ENCODE measurements at regions not wholly inside any gene's neighbourhood (a gene's known extent, or its start where the extent isn't known, plus 50 kb on each side); places are given as distances from the start of the nearest gene placed in this dataset.

- H3K9ac ChIP-seq (ENCODE audit: low read length): no peak overlapping the region
- no peak overlapping the region for H3K4me3 ChIP-seq (ENCODE audit: low read length)
- no peaks in the 10 kb centered on the region for H3K9me2 ChIP-seq (replicated peaks; ENCODE audit: insufficient read depth, low read length)
- no peak overlapping the region for H2AFZ ChIP-seq (ENCODE audit: low read length)
- no peaks in the 10 kb centered on the region for H3K27me3 ChIP-seq (ENCODE audit: low read length)
- no peaks in the 10 kb centered on the region for H3K79me2 ChIP-seq (ENCODE audit: low read length)
- no peak overlapping the region for H3K27ac ChIP-seq (ENCODE audit: low read length)
- H3K4me1 ChIP-seq (ENCODE audit: low read length): 0 out of 2 replicates have a peak, but pooled peaks cover under 1% of the 10 kb centered on the region
- no peaks in the 10 kb centered on the region for H3K36me3 ChIP-seq (ENCODE audit: insufficient read depth, low read length)
- no peak for DNase-seq
- no peaks in the 10 kb centered on the region; the same call in 1 of the 2 replicates for H3K9me3 ChIP-seq (ENCODE audit: low read length)
- H3K4me2 ChIP-seq (ENCODE audit: low read depth, low read length, poor library complexity, severe bottlenecking): no peak overlapping the region
- no peaks in the 10 kb centered on the region for H4K20me1 ChIP-seq (ENCODE audit: insufficient read depth, low read depth, low read length)
Observed at GRCh38 chr1:5711956-5712645, 280.1 kb downstream of the NPHP4 start.

- H3K9ac ChIP-seq (ENCODE audit: low read length): no peak overlapping the region
- no peaks in the 10 kb centered on the region for H3K79me2 ChIP-seq (ENCODE audit: low read length)
- H3K9me2 ChIP-seq (replicated peaks; ENCODE audit: insufficient read depth, low read length): no peaks in the 10 kb centered on the region
- no peaks in the 10 kb centered on the region for H3K36me3 ChIP-seq (ENCODE audit: insufficient read depth, low read length)
- DNase-seq: no peak
- H3K4me3 ChIP-seq (ENCODE audit: low read length): no peak overlapping the region
- H2AFZ ChIP-seq (ENCODE audit: low read length): no peak overlapping the region
- no peaks in the 10 kb centered on the region for H3K27me3 ChIP-seq (ENCODE audit: low read length)
- H3K9me3 ChIP-seq (ENCODE audit: low read length): no peaks in the 10 kb centered on the region; the same call in 1 of the 2 replicates
- H3K4me2 ChIP-seq (ENCODE audit: low read depth, low read length, poor library complexity, severe bottlenecking): no peak overlapping the region
- H3K4me1 ChIP-seq (ENCODE audit: low read length): no peaks in the 10 kb centered on the region
- no peak overlapping the region for H3K27ac ChIP-seq (ENCODE audit: low read length)
- H4K20me1 ChIP-seq (ENCODE audit: insufficient read depth, low read depth, low read length): no peaks in the 10 kb centered on the region
Observed at GRCh38 chr1:5711079-5711478, 281.1 kb downstream of the NPHP4 start.

GRCh38 chr1:5709976-5710375 is 282.2 kb downstream of the NPHP4 start:
- Histone ChIP-seq H3K27me3 (ENCODE audit: low read length) (no peaks in the 10 kb centered on the region), H3K27ac (ENCODE audit: low read length) (no peak overlapping the region), H3K4me2 (ENCODE audit: low read depth, low read length, poor library complexity, severe bottlenecking) (no peak overlapping the region), H3K9me3 (ENCODE audit: low read length) (no peaks in the 10 kb centered on the region; the same call in 1 of the 2 replicates), H3K4me1 (ENCODE audit: low read length) (no peaks in the 10 kb centered on the region), H3K9ac (ENCODE audit: low read length) (no peak overlapping the region), H2AFZ (ENCODE audit: low read length) (no peak overlapping the region), H3K9me2 (replicated peaks; ENCODE audit: insufficient read depth, low read length) (no peaks in the 10 kb centered on the region), H3K4me3 (ENCODE audit: low read length) (no peak overlapping the region), H3K36me3 (ENCODE audit: insufficient read depth, low read length) (no peaks in the 10 kb centered on the region), H4K20me1 (ENCODE audit: insufficient read depth, low read depth, low read length) (no peaks in the 10 kb centered on the region), H3K79me2 (ENCODE audit: low read length) (no peaks in the 10 kb centered on the region)
- peak; percentile 49 for DNase-seq

- Histone ChIP-seq H3K9ac (ENCODE audit: low read length) (no peak overlapping the region), H3K27ac (ENCODE audit: low read length) (no peak overlapping the region), H3K4me3 (ENCODE audit: low read length) (no peak overlapping the region), H3K36me3 (ENCODE audit: insufficient read depth, low read length) (no peaks in the 10 kb centered on the region), H3K27me3 (ENCODE audit: low read length) (no peaks in the 10 kb centered on the region), H4K20me1 (ENCODE audit: insufficient read depth, low read depth, low read length) (no peaks in the 10 kb centered on the region), H2AFZ (ENCODE audit: low read length) (no peak overlapping the region), H3K4me1 (ENCODE audit: low read length) (no peaks in the 10 kb centered on the region), H3K9me3 (ENCODE audit: low read length) (no peaks in the 10 kb centered on the region; the same call in 1 of the 2 replicates), H3K4me2 (ENCODE audit: low read depth, low read length, poor library complexity, severe bottlenecking) (no peak overlapping the region), H3K9me2 (replicated peaks; ENCODE audit: insufficient read depth, low read length) (no peaks in the 10 kb centered on the region), H3K79me2 (ENCODE audit: low read length) (no peaks in the 10 kb centered on the region)
- no peak for DNase-seq
Observed at GRCh38 chr1:5709461-5709975, 282.7 kb downstream of the NPHP4 start.

GRCh38 chr1:5708346-5709245 is 283.6 kb downstream of the NPHP4 start:
- H3K27ac ChIP-seq (ENCODE audit: low read length): no peak overlapping the region
- H3K27me3 ChIP-seq (ENCODE audit: low read length): no peaks in the 10 kb centered on the region
- no peak for DNase-seq
- no peaks in the 10 kb centered on the region; the same call in 1 of the 2 replicates for H3K9me3 ChIP-seq (ENCODE audit: low read length)
- no peak overlapping the region for H3K9ac ChIP-seq (ENCODE audit: low read length)
- no peaks in the 10 kb centered on the region for H3K36me3 ChIP-seq (ENCODE audit: insufficient read depth, low read length)
- H4K20me1 ChIP-seq (ENCODE audit: insufficient read depth, low read depth, low read length): no peaks in the 10 kb centered on the region
- no peak overlapping the region for H3K4me2 ChIP-seq (ENCODE audit: low read depth, low read length, poor library complexity, severe bottlenecking)
- H3K9me2 ChIP-seq (replicated peaks; ENCODE audit: insufficient read depth, low read length): no peaks in the 10 kb centered on the region
- no peaks in the 10 kb centered on the region for H3K4me1 ChIP-seq (ENCODE audit: low read length)
- no peak overlapping the region for H3K4me3 ChIP-seq (ENCODE audit: low read length)
- H2AFZ ChIP-seq (ENCODE audit: low read length): no peak overlapping the region
- no peaks in the 10 kb centered on the region for H3K79me2 ChIP-seq (ENCODE audit: low read length)

- H3K79me2 ChIP-seq (ENCODE audit: low read length): no peaks in the 10 kb centered on the region
- no peak overlapping the region for H3K4me2 ChIP-seq (ENCODE audit: low read depth, low read length, poor library complexity, severe bottlenecking)
- H3K36me3 ChIP-seq (ENCODE audit: insufficient read depth, low read length): no peaks in the 10 kb centered on the region
- H3K9me3 ChIP-seq (ENCODE audit: low read length): no peaks in the 10 kb centered on the region; the same call in 1 of the 2 replicates
- H3K27ac ChIP-seq (ENCODE audit: low read length): no peak overlapping the region
- H4K20me1 ChIP-seq (ENCODE audit: insufficient read depth, low read depth, low read length): no peaks in the 10 kb centered on the region
- H2AFZ ChIP-seq (ENCODE audit: low read length): no peak overlapping the region
- no peak overlapping the region for H3K9ac ChIP-seq (ENCODE audit: low read length)
- H3K4me1 ChIP-seq (ENCODE audit: low read length): no peaks in the 10 kb centered on the region
- H3K4me3 ChIP-seq (ENCODE audit: low read length): no peak overlapping the region
- DNase-seq: no peak
- H3K9me2 ChIP-seq (replicated peaks; ENCODE audit: insufficient read depth, low read length): no peaks in the 10 kb centered on the region
- no peaks in the 10 kb centered on the region for H3K27me3 ChIP-seq (ENCODE audit: low read length)
Observed at GRCh38 chr1:5707566-5708345, 284.5 kb downstream of the NPHP4 start.

- no peaks in the 10 kb centered on the region for H3K27me3 ChIP-seq (ENCODE audit: low read length)
- no peak overlapping the region for H3K4me2 ChIP-seq (ENCODE audit: low read depth, low read length, poor library complexity, severe bottlenecking)
- DNase-seq: no peak
- H3K27ac ChIP-seq (ENCODE audit: low read length): no peak overlapping the region
- H3K9me2 ChIP-seq (replicated peaks; ENCODE audit: insufficient read depth, low read length): no peaks in the 10 kb centered on the region
- no peaks in the 10 kb centered on the region for H3K79me2 ChIP-seq (ENCODE audit: low read length)
- H3K9ac ChIP-seq (ENCODE audit: low read length): no peak overlapping the region
- no peak overlapping the region for H2AFZ ChIP-seq (ENCODE audit: low read length)
- H3K36me3 ChIP-seq (ENCODE audit: insufficient read depth, low read length): no peaks in the 10 kb centered on the region
- H3K4me3 ChIP-seq (ENCODE audit: low read length): no peak overlapping the region
- no peaks in the 10 kb centered on the region; the same call in 1 of the 2 replicates for H3K9me3 ChIP-seq (ENCODE audit: low read length)
- no peaks in the 10 kb centered on the region for H4K20me1 ChIP-seq (ENCODE audit: insufficient read depth, low read depth, low read length)
- H3K4me1 ChIP-seq (ENCODE audit: low read length): no peaks in the 10 kb centered on the region
Observed at GRCh38 chr1:5706239-5706638, 286.0 kb downstream of the NPHP4 start.

Measured in Karpas-422 (cell line).